NCI-H2227 (cell line): ENCODE measurements at regions not wholly inside any gene's neighbourhood (a gene's known extent, or its start where the extent isn't known, plus 50 kb on each side); places are given as distances from the start of the nearest gene placed in this dataset.
"Not testable (repeated sequence)": the region's sequence is repeated elsewhere in the genome, so short reads cannot be mapped to it uniquely, and the experiment has no call there.

Experiments
- DNase-seq: peaks from one replicate; lab custom pipeline; 2025; ENCODE audit not compliant: unreplicated experiment; lab: John Stamatoyannopoulos, UW

- DNase-seq = no peak
Measured at GRCh38 chr4:128688846-128689437, 120.6 kb upstream of the JADE1 start.

GRCh38 chr4:128688033-128688721 is 121.3 kb upstream of the JADE1 start:
- no peak for DNase-seq

- no peak for DNase-seq
Measured at GRCh38 chr4:128686810-128687209, 122.7 kb upstream of the JADE1 start.

- DNase-seq = no peak
Measured at GRCh38 chr4:128686032-128686465, 123.5 kb upstream of the JADE1 start.

DNA sequence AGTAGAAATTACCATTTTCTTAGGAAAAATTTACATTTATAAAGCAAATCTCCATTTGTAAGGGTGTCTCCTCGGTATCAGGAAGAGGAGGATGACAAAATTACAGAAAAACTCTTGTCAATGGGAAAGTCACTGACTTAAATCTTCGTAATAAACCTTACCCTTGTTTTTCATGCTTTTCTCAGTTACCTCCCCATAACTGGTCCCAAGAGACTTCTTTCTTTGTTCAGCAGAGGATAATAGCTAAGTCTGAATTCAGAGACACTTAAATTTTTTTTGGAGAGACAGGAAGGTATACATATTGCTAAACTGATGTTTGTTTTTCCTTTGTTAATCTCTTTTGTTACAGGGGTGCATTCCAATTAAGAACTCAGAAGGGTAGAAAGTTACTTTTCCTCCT is 125.5 kb upstream of the JADE1 start:
- DNase-seq = no peak

DNA sequence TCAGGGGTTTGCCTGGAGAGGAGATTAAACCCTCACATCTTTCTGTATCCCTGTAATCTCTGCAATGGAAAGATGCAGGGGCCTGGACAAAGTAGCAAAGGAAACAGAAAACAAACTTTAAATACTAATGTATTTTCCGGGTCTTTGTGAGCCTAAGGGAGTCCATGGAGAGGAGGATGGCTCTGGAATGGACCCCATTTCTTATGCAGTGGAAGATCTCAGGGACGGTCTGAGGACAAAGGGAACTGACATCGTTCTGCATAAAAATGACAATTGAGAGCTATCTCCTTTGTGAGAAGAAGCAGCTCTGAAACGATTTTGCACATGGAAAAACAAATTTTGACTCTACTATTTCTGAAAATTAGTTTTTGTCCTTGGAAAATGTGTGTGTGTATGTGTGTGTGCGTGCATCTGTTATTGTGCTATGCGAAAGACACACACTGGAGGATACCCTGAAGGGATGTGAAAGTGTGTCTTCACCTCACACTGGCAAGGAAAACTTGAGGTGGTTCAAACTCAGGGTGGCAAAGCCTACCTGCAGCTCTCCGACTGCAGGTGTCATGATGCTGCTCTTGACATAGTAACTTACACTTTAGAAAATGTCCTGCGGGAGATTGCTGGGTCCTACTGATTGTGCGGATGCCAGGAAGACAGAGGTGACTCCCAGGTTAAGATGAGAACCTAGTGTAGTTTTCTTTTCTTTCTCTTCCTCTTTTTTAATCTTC is 126.4 kb upstream of the JADE1 start:
- no peak for DNase-seq

- no peak for DNase-seq
Measured at GRCh38 chr4:128676095-128676494, 133.4 kb upstream of the JADE1 start.

DNA sequence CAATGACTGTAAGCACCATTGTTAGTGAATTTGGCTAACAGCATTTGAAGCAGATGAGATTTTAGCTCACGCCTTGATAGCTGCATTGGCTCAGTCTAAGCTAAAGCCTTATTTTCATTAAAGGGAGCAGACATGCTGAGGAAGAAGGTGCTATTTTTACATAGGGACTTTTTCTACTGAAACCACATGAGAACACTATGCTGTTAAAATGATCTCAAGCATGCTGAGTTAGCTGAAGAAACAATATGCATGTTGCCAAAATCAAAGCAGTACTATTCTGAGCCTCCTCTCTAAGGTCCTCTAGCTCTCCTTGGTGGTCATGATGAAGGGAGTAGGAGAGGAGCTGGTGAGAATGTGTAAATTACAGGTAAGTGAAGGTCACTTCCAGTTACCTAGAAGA is 134.4 kb upstream of the JADE1 start:
- DNase-seq = no peak

- DNase-seq = not testable (repeated sequence)
Measured at GRCh38 chr4:128673159-128673558, 136.3 kb upstream of the JADE1 start.

DNA sequence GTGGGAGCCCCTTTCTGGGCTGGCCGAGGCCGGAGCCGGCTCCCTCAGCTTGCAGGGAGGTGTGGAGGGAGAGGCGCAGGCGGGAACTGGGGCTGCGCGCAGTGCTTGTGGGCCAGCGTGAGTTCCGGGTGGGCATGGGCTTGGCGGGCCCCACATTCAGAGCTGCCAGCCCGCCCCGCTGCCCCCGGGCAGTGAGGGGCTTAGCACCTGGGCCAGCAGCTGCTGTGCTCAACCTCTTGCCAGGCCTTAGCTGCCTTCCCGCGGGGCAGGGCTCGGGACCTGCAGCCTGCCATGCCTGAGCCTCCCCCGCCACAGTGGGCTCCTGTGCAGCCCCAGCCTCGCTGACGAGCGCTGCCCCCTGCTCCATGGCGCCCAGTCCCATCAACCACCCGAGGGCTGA is 136.9 kb upstream of the JADE1 start:
- not testable (repeated sequence) for DNase-seq

GRCh38 chr4:128670513-128670912 is 139.0 kb upstream of the JADE1 start:
- no peak for DNase-seq

- no peak for DNase-seq
Measured at GRCh38 chr4:128668566-128668965, 140.9 kb upstream of the JADE1 start.

DNA sequence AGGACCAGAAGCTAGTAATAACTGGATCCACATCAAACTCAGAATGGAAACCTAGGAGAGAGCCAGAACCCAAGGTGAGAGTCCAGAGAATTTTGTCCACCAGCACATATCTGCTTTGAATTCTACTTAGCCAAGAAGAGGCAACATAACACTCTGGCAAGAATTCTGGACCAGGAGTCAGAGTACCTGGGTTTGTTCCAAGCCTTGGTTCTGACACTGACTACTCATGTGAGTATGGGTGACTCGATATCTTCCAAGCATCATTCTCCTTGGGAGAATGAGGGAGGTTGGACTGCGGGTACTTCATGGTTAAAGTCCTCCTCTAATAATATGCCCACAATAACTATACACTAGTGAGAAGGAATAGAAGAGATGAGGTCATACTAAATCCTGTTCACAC is 144.0 kb upstream of the JADE1 start:
- DNase-seq = no peak

GRCh38 chr4:128663325-128663724 is 146.2 kb upstream of the JADE1 start:
- no peak for DNase-seq

- DNase-seq = no peak
Measured at GRCh38 chr4:128661479-128661878, 148.0 kb upstream of the JADE1 start.

DNA sequence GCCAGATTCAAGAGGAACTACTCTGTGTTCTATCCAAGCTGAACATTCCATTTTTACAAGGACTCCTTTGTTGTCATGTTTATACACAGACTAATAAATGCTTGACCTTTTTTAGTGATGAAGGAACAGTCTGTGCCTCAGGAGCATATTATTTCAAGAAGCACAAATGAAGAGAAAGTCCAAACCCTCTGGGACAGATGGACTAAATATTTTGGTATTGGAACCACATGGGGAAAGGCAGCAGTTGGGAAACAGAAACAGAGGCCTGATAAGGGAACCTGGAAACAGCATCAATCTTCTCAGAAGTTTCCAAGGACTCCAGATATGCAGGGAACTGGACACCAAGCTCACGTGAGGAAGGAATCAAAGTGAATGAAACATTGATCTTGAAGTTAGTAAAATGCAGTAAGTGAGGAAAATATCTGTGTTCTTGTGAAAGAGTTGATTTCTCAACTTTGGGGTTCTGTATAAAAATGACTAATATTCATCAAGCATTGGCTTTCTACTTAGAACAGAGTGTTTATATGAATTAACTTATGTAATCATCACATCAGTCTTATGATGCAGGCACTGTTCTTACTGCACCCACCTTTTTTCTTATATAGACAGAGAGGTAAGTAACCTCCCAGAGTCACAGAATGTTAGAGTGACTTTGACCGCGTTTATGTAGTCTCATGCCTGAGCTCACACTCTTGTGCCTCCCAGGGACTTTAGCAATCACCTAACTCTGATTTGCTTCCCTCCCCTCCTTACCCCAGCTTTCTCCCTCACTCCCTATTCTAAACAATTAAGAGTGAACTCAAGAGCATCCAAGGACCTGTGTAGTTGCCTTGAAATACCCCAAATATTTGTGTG is 148.9 kb upstream of the JADE1 start:
- DNase-seq = no peak

DNA sequence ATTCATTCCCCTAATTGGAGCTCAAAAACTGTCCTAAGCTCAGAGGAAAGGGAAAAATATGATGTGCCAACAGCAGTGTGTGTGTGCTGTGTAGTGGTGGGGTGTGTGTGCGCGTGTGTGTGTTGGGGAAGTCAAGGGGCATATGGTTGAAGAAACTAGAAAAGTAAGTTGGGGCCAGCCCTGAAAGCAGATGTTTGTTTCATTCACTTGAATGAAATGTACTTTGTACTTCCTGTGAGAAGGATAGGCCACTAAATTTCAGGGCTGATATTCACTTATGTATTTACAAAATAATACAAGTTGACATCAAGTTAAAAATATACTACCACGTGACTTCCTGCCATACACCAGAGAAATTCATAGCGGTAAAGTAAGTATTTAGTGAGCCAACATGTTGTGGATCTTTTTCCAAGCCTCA is 151.3 kb upstream of the JADE1 start:
- DNase-seq = no peak

GRCh38 chr4:128657638-128658037 is 151.9 kb upstream of the JADE1 start:
- no peak for DNase-seq

DNA sequence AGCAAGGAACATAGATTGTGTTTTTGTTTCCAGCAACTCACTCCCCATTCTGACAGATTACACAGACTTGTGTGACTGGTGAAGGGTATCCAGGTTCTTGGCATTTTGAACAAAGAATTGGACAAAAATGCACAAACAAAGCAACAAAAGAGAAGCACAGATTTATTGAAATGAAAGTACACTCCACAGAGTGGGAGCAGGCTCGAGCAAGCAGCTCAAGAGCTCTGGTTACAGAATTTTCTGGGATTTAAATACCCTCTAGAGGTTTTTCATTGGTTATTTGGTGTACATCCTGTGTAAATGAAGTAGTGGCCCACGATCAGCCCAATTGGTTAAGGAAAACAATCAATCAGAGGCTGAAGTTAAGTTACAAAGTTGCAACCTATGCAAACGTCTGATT is 155.0 kb upstream of the JADE1 start:
- no peak for DNase-seq

GRCh38 chr4:128653527-128654444 is 155.7 kb upstream of the JADE1 start:
- peak; percentile 46 for DNase-seq
